Esophagus squamous epithelium (tissue), 4 donors: ENCODE measurements at regions not wholly inside any gene's neighbourhood (a gene's known extent, or its start where the extent isn't known, plus 50 kb on each side); places are given as distances from the start of the nearest gene placed in this dataset.

Experiments
- CTCF ChIP-seq, 6 experiments: fragments of 450-650 bp in 4 of 6; fragments of 200-600 bp in 2 of 6; sonication (generic) in 2 of 6; IDR thresholded peaks; one replicate each; pipeline ENCODE4 v1.5.1; 2016 to 2019; ENCODE audit warnings: antibody characterized with exemption in 6 of 6, mild to moderate bottlenecking in 4 of 6, moderate library complexity in 4 of 6
- POLR2A ChIP-seq, 4 donors: fragments of 450-650 bp; IDR thresholded peaks; one replicate each; pipeline ENCODE4 v1.6.1; 2017; ENCODE audit warnings: antibody characterized with exemption in 4 of 4, mild to moderate bottlenecking in 4 of 4, moderate library complexity in 3 of 4

- no peak for TF ChIP-seq CTCF (IDR thresholded peaks at IDR 0.05)
- TF ChIP-seq POLR2A (IDR thresholded peaks at IDR 0.05): no peak
Measured at GRCh38 chrX:98289726-98290125, 1406.0 kb downstream of the RPA4 start.
